ENCODE measurements at regions not wholly inside any gene's neighbourhood (a gene's known extent, or its start where the extent isn't known, plus 50 kb on each side); places are given as distances from the start of the nearest gene placed in this dataset.

GRCh38 chr16:54484700-54485099, 198.1 kb upstream of the IRX3 start:
- H3K36me3 Mint-ChIP-seq (ENCODE audit: insufficient read depth, unreplicated experiment) = no peaks in the 10 kb centered on the region

DNA sequence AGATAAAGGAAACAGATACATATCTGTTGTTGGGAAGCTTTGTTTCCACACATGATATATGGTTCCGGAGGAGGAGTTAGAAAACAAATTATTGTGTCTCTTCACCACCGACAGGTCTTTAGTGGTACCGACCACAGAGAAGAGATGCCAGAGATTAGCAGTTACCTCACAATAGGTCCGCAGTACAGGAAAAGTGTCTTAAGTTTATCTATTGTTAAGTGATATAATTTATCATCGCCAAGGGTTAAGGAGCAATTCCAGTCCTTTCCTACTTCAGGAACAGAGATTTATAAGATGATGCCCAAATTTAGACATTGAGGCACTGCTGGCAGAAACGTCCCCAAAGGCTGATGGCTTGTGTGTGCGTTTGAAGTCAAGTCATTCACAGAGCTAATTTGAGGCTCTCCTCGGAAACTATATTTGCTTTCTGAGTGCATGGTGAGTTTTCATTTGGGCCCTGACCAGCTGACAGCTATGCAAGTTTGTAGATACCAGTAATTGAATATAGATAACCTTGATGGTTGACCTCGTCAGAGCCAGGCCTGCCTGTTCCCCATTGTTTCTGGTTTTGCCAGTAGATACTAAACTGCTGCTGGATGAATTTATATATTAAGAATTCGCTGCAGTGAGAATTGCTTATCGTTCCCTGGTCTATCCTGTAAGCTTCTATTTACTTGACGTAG, 196.4 kb upstream of the IRX3 start:
- H3K4me3 Mint-ChIP-seq (ENCODE audit: unreplicated experiment) = no peak overlapping the region
- TF ChIP-seq CTCF (IDR thresholded peaks at IDR 0.05; ENCODE audit: unreplicated experiment) = no peak
- intact Hi-C loops (cut with micrococcal nuclease) = no loop called here
- H3K36me3 Mint-ChIP-seq (ENCODE audit: insufficient read depth, unreplicated experiment) = no peaks in the 10 kb centered on the region
- POLR2A ChIA-PET = interaction anchor here (0.9 kb wide), 1 partner anchor 9 kb away, joined by 3 read pairs; no protein-coding TSS in a partner anchor
- CTCF ChIA-PET = interaction anchor here (1.5 kb wide), 1 partner anchor 8 kb away, joined by 4 read pairs; no protein-coding TSS in a partner anchor
- no peak for DNase-seq (ENCODE audit: unreplicated experiment)
- no peaks in the 10 kb centered on the region for H3K9me3 Mint-ChIP-seq (ENCODE audit: unreplicated experiment)
- no peak overlapping the region for H3K27ac Mint-ChIP-seq (ENCODE audit: low read depth, unreplicated experiment)
- H3K4me1 Mint-ChIP-seq (ENCODE audit: insufficient read depth, unreplicated experiment) = no peaks in the 10 kb centered on the region
- H3K27me3 Mint-ChIP-seq (ENCODE audit: insufficient read depth, unreplicated experiment) = no peaks in the 10 kb centered on the region
- BruUV-seq (replicated peaks) = no TSS peak

More at GRCh38 chr16:54484700-54485099, 198.1 kb upstream of the IRX3 start:
- BruUV-seq (replicated peaks) = no TSS peak
- DNase-seq (ENCODE audit: unreplicated experiment) = no peak
- CTCF ChIA-PET = interaction anchor here (1.0 kb wide), 1 partner anchor 9 kb away, joined by 3 read pairs; no protein-coding TSS in a partner anchor
- no peaks in the 10 kb centered on the region for H3K9me3 Mint-ChIP-seq (ENCODE audit: unreplicated experiment)
- H3K27ac Mint-ChIP-seq (ENCODE audit: low read depth, unreplicated experiment) = no peak overlapping the region
- no peak for TF ChIP-seq CTCF (IDR thresholded peaks at IDR 0.05; ENCODE audit: unreplicated experiment)
- intact Hi-C loops (cut with micrococcal nuclease) = no loop called here
- POLR2A ChIA-PET = interaction anchor here (0.6 kb wide), 1 partner anchor 62 kb away, joined by 3 read pairs; no protein-coding TSS in a partner anchor
- no peaks in the 10 kb centered on the region for H3K4me1 Mint-ChIP-seq (ENCODE audit: insufficient read depth, unreplicated experiment)
- no peaks in the 10 kb centered on the region for H3K27me3 Mint-ChIP-seq (ENCODE audit: insufficient read depth, unreplicated experiment)
- no peak overlapping the region for H3K4me3 Mint-ChIP-seq (ENCODE audit: unreplicated experiment)

DNA sequence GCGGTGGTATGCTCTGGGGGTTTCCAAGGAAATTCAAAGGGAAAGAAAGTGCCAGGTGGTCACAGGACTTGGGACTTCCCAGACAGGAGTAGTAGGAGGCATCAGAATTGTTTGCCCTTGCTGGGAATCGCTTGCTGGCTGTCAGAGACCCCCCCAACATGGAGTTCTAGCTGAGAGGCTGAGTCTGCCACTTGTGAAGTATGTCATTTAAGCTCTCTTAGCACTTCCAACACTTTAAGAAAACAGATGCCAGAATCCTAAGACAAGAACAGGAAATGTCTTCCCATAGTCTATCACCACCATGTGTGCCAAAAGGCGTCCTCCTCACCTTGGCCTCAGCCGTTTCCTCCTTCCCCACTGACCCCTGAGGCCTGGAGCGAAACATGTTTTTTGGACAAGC, 193.8 kb upstream of the IRX3 start:
- no peaks in the 10 kb centered on the region for H3K27me3 Mint-ChIP-seq (ENCODE audit: insufficient read depth, unreplicated experiment)

DNA sequence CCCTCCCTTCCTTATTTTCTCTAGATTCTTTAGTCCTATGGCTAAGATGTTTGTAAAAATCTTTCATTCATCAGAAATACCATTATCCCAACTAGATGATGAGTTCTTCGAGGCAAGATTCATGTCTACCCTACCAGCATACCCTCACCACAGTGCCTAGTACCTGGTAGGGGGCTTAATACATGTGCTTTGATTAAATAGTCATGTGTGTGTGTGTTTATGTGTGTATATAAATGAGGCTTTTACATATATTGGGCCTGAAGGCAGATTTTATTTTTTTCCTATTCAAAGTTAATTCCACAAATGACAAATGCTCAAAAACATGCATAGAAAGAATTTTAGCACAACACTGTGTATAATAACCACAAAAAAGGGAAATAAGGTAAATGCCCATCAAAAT, 193.0 kb upstream of the IRX3 start:
- H3K27me3 Mint-ChIP-seq (ENCODE audit: insufficient read depth, unreplicated experiment) = no peaks in the 10 kb centered on the region
- no peak overlapping the region for H3K4me3 Mint-ChIP-seq (ENCODE audit: unreplicated experiment)
- ChIA-PET POLR2A (no interaction called here), CTCF (no interaction called here)
- no peaks in the 10 kb centered on the region for H3K36me3 Mint-ChIP-seq (ENCODE audit: insufficient read depth, unreplicated experiment)
- intact Hi-C loops (cut with micrococcal nuclease) = no loop called here
- no TSS peak for BruUV-seq (replicated peaks)
- TF ChIP-seq CTCF (IDR thresholded peaks at IDR 0.05; ENCODE audit: unreplicated experiment) = no peak
- H3K9me3 Mint-ChIP-seq (ENCODE audit: unreplicated experiment) = no peaks in the 10 kb centered on the region
- no peak overlapping the region for H3K27ac Mint-ChIP-seq (ENCODE audit: low read depth, unreplicated experiment)
- no peak for DNase-seq (ENCODE audit: unreplicated experiment)
- no peaks in the 10 kb centered on the region for H3K4me1 Mint-ChIP-seq (ENCODE audit: insufficient read depth, unreplicated experiment)

More for the DNA sequence above, 193.8 kb upstream of the IRX3 start:
- BruUV-seq (replicated peaks) = no TSS peak
- Mint-ChIP-seq H3K4me3 (ENCODE audit: unreplicated experiment) (no peak overlapping the region), H3K27ac (ENCODE audit: low read depth, unreplicated experiment) (no peak overlapping the region), H3K4me1 (ENCODE audit: insufficient read depth, unreplicated experiment) (no peaks in the 10 kb centered on the region), H3K36me3 (ENCODE audit: insufficient read depth, unreplicated experiment) (no peaks in the 10 kb centered on the region), H3K9me3 (ENCODE audit: unreplicated experiment) (no peaks in the 10 kb centered on the region)
- ChIA-PET CTCF (interaction anchor here (0.6 kb wide), 1 partner anchor 26 kb away, joined by 4 read pairs; no protein-coding TSS in a partner anchor), POLR2A (no interaction called here)
- no peak for DNase-seq (ENCODE audit: unreplicated experiment)
- intact Hi-C loops (cut with micrococcal nuclease) = no loop called here
- no peak for TF ChIP-seq CTCF (IDR thresholded peaks at IDR 0.05; ENCODE audit: unreplicated experiment)
